ENCODE measurements at regions not wholly inside any gene's neighbourhood (a gene's known extent, or its start where the extent isn't known, plus 50 kb on each side); places are given as distances from the start of the nearest gene placed in this dataset.
"Not testable (repeated sequence)": the region's sequence is repeated elsewhere in the genome, so short reads cannot be mapped to it uniquely, and the experiment has no call there.

DNA sequence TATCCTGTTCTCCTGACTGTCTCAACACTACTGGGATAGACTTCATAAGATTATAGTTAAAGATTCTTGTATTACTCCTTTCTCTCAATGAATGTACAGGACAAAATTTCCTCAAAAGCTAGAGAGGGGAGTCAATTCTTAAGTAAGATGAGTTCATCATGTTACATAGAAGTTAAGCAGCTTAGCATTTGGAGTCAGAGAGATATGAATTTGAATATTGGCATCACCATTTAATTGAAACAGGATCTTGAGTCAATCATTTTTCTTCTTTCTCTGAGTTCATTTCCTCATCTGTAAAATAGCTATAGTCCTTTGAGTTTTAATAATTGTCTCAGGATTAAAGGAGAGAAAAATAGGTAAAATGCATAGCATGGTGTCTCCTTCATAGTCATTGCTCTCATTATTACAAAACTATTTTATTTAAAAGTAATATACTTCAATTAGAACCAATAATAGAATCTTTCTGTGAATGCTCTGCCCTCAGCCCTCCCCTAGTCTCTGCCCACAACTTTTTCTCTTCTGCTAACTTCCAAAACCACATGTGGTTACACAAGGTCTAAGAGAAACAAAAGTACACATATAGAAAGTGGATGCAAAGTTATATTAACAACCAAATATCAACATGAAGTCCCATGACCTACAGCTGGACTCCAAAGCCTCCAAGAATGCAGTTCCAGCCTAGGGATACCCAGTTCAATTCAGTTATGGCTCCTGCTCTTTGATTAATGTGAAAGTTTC is 265.6 kb downstream of the TLE1 start:
- no peak overlapping the region for H3K4me3 ChIP-seq (ENCODE audit: low read depth, low read length)
- H3K4me1 ChIP-seq (ENCODE audit: control insufficient read depth, insufficient read depth, low read length): no peaks in the 10 kb centered on the region
- no peaks in the 10 kb centered on the region for H3K36me3 ChIP-seq (ENCODE audit: control insufficient read depth, insufficient read depth, low read length)
- H3K9me3 ChIP-seq (ENCODE audit: control insufficient read depth, insufficient read depth, low read length): no peaks in the 10 kb centered on the region
- H3K9ac ChIP-seq (ENCODE audit: low read depth, low read length): no peak overlapping the region
- no peaks in the 10 kb centered on the region for H3K27me3 ChIP-seq (ENCODE audit: control insufficient read depth, insufficient read depth, low read length)

DNA sequence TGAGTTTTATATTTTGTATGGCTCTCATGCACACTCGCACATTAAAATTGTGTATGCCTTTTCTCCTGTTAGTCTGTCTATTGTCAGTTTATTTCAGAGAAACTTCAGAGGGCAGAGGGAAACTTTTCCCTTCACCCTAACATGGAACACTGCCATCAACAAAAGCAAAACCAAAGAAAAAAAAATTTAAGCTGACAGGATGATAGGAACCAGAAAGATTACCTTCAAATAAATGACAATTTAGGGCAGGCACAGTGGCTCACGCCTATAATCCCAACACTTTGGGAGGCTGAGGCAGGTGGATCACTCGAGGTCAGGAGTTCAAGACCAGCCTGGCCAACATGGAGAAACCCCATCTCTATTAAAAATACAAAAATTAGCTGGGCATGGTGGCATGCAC is 268.3 kb downstream of the TLE1 start:
- not testable (repeated sequence) for H3K4me1 ChIP-seq (ENCODE audit: control insufficient read depth, insufficient read depth, low read length); H3K9ac ChIP-seq (ENCODE audit: low read depth, low read length); H3K9me3 ChIP-seq (ENCODE audit: control insufficient read depth, insufficient read depth, low read length); H3K36me3 ChIP-seq (ENCODE audit: control insufficient read depth, insufficient read depth, low read length); H3K4me3 ChIP-seq (ENCODE audit: low read depth, low read length); H3K27me3 ChIP-seq (ENCODE audit: control insufficient read depth, insufficient read depth, low read length)

DNA sequence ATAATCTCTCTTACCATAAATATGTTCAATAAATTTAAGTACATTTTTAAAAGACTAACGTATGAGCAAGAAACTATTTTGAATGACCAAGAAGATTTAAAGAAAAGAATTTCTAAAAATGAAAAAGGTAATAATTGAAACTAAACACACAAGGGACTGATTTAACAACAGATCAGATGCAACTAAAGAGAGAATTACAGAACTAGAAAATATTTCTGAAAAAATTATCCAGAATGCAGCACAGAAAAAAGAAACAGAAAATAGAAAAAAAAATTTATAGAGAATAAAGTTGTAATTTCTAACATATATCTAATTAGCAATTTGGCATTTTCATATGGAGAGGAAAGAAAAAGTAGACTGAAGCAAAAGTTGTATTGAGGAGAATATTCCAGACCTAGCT is 269.3 kb downstream of the TLE1 start:
- no peaks in the 10 kb centered on the region for H3K9me3 ChIP-seq (ENCODE audit: control insufficient read depth, insufficient read depth, low read length)
- H3K9ac ChIP-seq (ENCODE audit: low read depth, low read length): no peak overlapping the region
- no peaks in the 10 kb centered on the region for H3K36me3 ChIP-seq (ENCODE audit: control insufficient read depth, insufficient read depth, low read length)
- H3K4me1 ChIP-seq (ENCODE audit: control insufficient read depth, insufficient read depth, low read length): no peaks in the 10 kb centered on the region
- no peak overlapping the region for H3K4me3 ChIP-seq (ENCODE audit: low read depth, low read length)
- no peaks in the 10 kb centered on the region for H3K27me3 ChIP-seq (ENCODE audit: control insufficient read depth, insufficient read depth, low read length)

DNA sequence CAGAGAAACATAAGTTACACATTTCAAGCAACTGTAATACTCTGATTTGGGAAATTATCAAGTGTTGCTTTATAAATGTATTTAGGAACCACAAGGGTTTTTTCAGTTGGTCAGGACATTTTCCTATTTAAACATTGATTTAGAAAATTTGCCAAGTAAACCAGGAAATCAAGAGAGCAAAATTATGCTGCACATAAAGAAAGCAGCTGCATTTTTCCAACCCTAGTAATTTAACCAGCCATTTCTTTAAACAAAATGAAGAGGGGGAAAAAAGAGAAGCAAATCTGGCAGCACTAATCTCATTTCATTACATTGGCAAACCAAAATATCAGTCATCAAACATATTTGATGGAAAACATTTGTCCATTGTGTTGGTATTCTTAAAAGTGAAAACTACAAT is 271.4 kb downstream of the TLE1 start:
- Histone ChIP-seq H3K36me3 (ENCODE audit: control insufficient read depth, insufficient read depth, low read length) (no peaks in the 10 kb centered on the region), H3K9ac (ENCODE audit: low read depth, low read length) (no peak overlapping the region), H3K9me3 (ENCODE audit: control insufficient read depth, insufficient read depth, low read length) (no peaks in the 10 kb centered on the region), H3K4me3 (ENCODE audit: low read depth, low read length) (no peak overlapping the region), H3K4me1 (ENCODE audit: control insufficient read depth, insufficient read depth, low read length) (no peaks in the 10 kb centered on the region), H3K27me3 (ENCODE audit: control insufficient read depth, insufficient read depth, low read length) (no peaks in the 10 kb centered on the region)

DNA sequence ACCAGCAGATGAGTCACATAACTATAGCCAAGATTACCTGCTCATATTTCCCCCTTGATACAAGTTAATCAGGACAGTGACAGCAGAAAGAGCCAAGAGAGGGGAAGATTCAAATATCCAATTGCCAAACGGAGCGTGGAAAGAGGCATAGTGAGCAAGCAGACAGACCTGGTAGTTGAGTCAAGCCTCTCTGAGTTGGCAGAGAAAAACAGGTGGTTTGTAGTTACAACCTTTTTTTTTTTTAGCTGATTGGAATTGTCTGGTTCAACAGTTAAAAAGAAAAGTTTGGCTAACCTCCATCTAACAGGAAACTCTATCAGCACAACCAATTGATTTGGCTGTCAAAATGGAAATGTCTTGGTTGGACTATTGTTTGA is 272.1 kb downstream of the TLE1 start:
- no peaks in the 10 kb centered on the region for H3K9me3 ChIP-seq (ENCODE audit: control insufficient read depth, insufficient read depth, low read length)
- no peaks in the 10 kb centered on the region for H3K27me3 ChIP-seq (ENCODE audit: control insufficient read depth, insufficient read depth, low read length)
- no peaks in the 10 kb centered on the region for H3K4me1 ChIP-seq (ENCODE audit: control insufficient read depth, insufficient read depth, low read length)
- no peak overlapping the region for H3K4me3 ChIP-seq (ENCODE audit: low read depth, low read length)
- no peak overlapping the region for H3K9ac ChIP-seq (ENCODE audit: low read depth, low read length)
- no peaks in the 10 kb centered on the region for H3K36me3 ChIP-seq (ENCODE audit: control insufficient read depth, insufficient read depth, low read length)

DNA sequence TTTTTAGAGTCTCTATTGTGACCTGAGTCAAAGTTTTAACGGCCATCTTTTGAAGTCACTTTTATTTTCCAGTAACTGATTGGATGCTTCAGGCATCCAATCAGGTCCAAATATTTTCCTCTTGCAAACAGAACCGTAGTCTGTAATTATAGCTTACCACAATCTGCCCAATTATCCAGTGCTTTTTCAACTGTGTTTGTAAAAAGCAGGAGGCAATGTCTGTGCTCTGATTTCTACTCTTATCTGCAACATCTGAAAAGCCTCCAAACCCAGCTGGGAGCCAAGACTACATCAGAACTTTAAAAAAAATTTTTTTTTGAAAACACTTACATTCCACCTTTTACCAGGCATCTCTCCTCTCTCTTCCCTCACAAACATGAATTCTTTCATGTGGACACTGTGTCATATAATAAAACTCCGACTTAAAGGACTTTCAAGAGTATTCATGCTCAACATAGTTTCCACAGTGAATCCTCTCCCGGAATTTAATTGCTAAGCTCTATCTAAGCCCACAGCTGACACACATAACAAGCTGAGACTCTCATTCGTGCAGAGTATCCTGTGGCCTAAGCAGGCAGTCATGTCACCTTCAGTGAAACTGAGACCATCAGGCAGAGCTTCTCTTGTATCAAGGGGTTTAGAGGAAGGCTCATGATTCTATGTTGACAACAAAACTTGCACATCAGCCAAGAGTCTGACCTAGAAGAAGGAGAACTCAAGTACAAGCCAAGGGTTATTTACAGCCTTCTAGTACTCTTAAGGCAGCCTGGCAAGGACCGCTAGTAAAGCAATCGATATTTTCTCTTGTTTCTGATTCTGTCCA is 272.7 kb downstream of the TLE1 start:
- Histone ChIP-seq H3K9me3 (ENCODE audit: control insufficient read depth, insufficient read depth, low read length) (no peaks in the 10 kb centered on the region), H3K36me3 (ENCODE audit: control insufficient read depth, insufficient read depth, low read length) (no peaks in the 10 kb centered on the region), H3K4me1 (ENCODE audit: control insufficient read depth, insufficient read depth, low read length) (no peaks in the 10 kb centered on the region), H3K4me3 (ENCODE audit: low read depth, low read length) (no peak overlapping the region), H3K9ac (ENCODE audit: low read depth, low read length) (no peak overlapping the region), H3K27me3 (ENCODE audit: control insufficient read depth, insufficient read depth, low read length) (no peaks in the 10 kb centered on the region)

DNA sequence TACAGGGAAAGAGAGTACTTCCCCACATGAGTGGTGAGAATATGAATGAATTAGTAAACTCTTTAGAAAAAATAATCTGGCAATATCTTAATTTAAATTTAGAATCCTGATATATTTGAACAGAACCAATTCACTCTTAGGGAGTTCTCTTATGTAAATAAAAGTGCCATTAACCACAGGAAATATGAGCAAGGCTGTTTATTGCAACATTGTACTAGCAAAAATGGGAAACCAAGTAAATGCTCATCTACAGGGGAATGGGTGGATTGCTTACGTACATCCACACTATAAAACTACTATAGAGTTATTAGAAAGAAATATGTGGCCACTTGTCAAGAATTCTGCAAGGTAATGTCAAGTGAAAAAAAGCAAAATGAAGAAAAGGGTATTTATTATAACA is 274.5 kb downstream of the TLE1 start:
- no peak overlapping the region for H3K4me3 ChIP-seq (ENCODE audit: low read depth, low read length)
- no peaks in the 10 kb centered on the region for H3K4me1 ChIP-seq (ENCODE audit: control insufficient read depth, insufficient read depth, low read length)
- no peaks in the 10 kb centered on the region for H3K9me3 ChIP-seq (ENCODE audit: control insufficient read depth, insufficient read depth, low read length)
- no peak overlapping the region for H3K9ac ChIP-seq (ENCODE audit: low read depth, low read length)
- H3K27me3 ChIP-seq (ENCODE audit: control insufficient read depth, insufficient read depth, low read length): no peaks in the 10 kb centered on the region
- H3K36me3 ChIP-seq (ENCODE audit: control insufficient read depth, insufficient read depth, low read length): no peaks in the 10 kb centered on the region

DNA sequence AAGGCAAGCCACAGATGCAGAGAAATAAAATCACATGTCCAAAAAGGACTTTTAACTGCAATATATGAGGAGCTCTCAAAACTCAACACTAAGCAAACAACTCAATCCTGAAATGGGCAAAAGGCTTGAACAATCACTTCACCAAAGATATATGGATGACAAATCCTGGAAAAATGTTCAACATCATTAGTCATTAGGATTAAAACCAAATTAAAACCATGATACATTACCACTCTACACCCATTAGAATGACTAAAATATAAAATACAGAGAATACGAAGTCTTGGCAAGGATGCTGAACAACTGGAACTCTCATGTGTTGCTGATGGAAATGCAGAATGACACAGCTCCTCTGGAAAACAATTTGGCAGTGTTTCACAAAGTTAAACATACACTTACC is 277.4 kb downstream of the TLE1 start:
- H3K4me1 ChIP-seq (ENCODE audit: control insufficient read depth, insufficient read depth, low read length): no peaks in the 10 kb centered on the region
- H3K9ac ChIP-seq (ENCODE audit: low read depth, low read length): no peak overlapping the region
- no peaks in the 10 kb centered on the region for H3K27me3 ChIP-seq (ENCODE audit: control insufficient read depth, insufficient read depth, low read length)

DNA sequence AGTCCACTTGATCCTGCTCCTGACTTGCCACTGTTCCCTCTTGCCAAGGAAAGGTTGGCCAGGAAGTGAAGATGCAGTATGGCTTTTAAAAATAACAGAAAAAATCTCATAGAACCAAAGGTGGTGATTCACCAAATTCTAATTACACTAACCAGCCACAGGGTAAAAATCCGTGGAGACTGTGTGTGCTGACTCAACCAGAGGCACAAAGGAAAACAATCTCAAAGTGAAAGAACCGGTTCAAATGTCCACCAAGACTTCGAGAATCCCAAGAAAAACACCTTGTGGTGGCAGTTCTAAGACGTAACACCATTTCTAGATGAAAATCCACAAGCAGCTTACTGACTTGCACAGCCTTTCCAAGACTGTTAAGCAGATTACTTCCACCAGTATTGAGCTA is 279.1 kb downstream of the TLE1 start:
- H3K36me3 ChIP-seq (ENCODE audit: control insufficient read depth, insufficient read depth, low read length): no peaks in the 10 kb centered on the region
- no peaks in the 10 kb centered on the region for H3K4me1 ChIP-seq (ENCODE audit: control insufficient read depth, insufficient read depth, low read length)

More for the DNA sequence above, 277.4 kb downstream of the TLE1 start:
- Histone ChIP-seq H3K4me3 (ENCODE audit: low read depth, low read length) (no peak overlapping the region), H3K36me3 (ENCODE audit: control insufficient read depth, insufficient read depth, low read length) (no peaks in the 10 kb centered on the region), H3K9me3 (ENCODE audit: control insufficient read depth, insufficient read depth, low read length) (no peaks in the 10 kb centered on the region)

DNA sequence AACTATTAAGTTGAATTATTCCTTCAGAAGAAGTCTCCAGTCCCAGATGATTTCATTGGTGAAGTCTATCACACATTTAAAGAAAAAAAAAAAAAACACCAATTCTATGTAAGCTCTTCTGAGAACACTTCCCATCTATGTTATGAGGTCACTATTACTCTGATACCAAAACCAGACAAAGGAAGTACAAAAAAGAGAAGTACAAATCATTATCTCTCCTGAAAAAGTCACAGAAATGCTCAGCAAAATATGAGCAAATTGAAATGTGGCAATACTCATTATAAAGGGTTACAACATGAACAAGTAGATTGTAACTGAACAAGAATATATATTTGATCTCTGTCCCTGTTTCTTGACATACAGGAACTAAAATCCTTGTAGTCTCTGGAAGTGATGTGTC is 280.4 kb downstream of the TLE1 start:
- Histone ChIP-seq H3K4me3 (ENCODE audit: low read depth, low read length) (no peak overlapping the region), H3K27me3 (ENCODE audit: control insufficient read depth, insufficient read depth, low read length) (no peaks in the 10 kb centered on the region), H3K9me3 (ENCODE audit: control insufficient read depth, insufficient read depth, low read length) (no peaks in the 10 kb centered on the region), H3K4me1 (ENCODE audit: control insufficient read depth, insufficient read depth, low read length) (no peaks in the 10 kb centered on the region), H3K36me3 (ENCODE audit: control insufficient read depth, insufficient read depth, low read length) (no peaks in the 10 kb centered on the region), H3K9ac (ENCODE audit: low read depth, low read length) (no peak overlapping the region)

More for the DNA sequence above, 279.1 kb downstream of the TLE1 start:
- no peaks in the 10 kb centered on the region for H3K27me3 ChIP-seq (ENCODE audit: control insufficient read depth, insufficient read depth, low read length)
- H3K4me3 ChIP-seq (ENCODE audit: low read depth, low read length): no peak overlapping the region
- no peak overlapping the region for H3K9ac ChIP-seq (ENCODE audit: low read depth, low read length)
- no peaks in the 10 kb centered on the region for H3K9me3 ChIP-seq (ENCODE audit: control insufficient read depth, insufficient read depth, low read length)

DNA sequence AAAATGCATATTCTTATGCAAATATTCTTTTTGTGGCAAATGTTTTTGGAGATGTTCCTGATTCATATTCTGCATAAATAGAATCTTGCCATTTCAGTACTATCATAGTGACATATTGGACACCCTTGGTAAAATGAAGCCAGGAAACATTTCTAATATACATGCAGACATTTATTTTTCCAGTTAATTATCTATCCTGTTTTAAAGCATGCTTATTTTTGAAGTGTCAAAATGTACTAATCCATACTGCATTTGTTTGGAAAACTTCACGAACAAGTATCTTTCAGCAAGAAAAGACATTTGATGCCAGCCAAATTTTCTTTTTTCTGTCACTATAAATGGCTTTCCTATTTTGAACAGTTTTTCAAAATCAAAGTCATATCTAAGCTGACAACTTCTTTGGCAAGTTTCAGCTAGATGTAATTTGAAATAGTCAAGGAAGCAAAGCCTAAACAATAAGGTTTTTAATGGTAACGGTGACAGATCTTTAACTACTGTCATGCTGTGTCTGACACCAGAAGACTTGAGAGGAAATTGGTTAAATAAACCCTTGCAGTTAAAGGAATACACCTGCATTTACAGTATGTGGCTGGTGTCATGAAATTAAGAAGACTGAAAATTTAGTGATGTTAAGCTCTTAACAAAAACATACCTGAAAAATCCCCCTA is 284.3 kb downstream of the TLE1 start:
- Histone ChIP-seq H3K36me3 (ENCODE audit: control insufficient read depth, insufficient read depth, low read length) (no peaks in the 10 kb centered on the region), H3K9ac (ENCODE audit: low read depth, low read length) (no peak overlapping the region), H3K4me3 (ENCODE audit: low read depth, low read length) (no peak overlapping the region), H3K9me3 (ENCODE audit: control insufficient read depth, insufficient read depth, low read length) (no peaks in the 10 kb centered on the region), H3K4me1 (ENCODE audit: control insufficient read depth, insufficient read depth, low read length) (no peaks in the 10 kb centered on the region), H3K27me3 (ENCODE audit: control insufficient read depth, insufficient read depth, low read length) (no peaks in the 10 kb centered on the region)

Data from iPS-15b (cell line).